HEK293 (cell line): ENCODE measurements at regions not wholly inside any gene's neighbourhood (a gene's known extent, or its start where the extent isn't known, plus 50 kb on each side); places are given as distances from the start of the nearest gene placed in this dataset.

ENCODE experiments used
- CTCF ChIA-PET: fragments of 350-600 bp; formaldehyde crosslinking; extraction: SDS; loops from one replicate; lab custom pipeline; 2021; ENCODE audit warnings: antibody characterized with exemption; lab: Yijun Ruan, JAX
- POLR2A ChIA-PET: fragments of 300-600 bp; formaldehyde crosslinking; extraction: SDS; loops from one replicate; lab custom pipeline; 2020; ENCODE audit warnings: antibody characterized with exemption, inconsistent platforms; lab: Yijun Ruan, JAX
- H3K27ac ChIP-seq: fragments of 200-500 bp; sonication (Bioruptor generic); 2 replicates; pipeline ENCODE4 v1.5.1; 2014; ENCODE audit warnings: low read depth, low read length, control low read depth, inconsistent platforms; ENCODE audit errors: extremely low read depth
- H3K36me3 ChIP-seq, 2 experiments: fragments of 200-500 bp in 1 of 2; sonication (Bioruptor generic) in 1 of 2; 1 replicate in 1 of 2; 2 replicates in 1 of 2; pipeline ENCODE4 v1.5.1; 2014 to 2017; ENCODE audit warnings: inconsistent platforms in 2 of 2, low read length in 2 of 2; ENCODE audit not compliant: control insufficient read depth in 2 of 2, insufficient read depth in 1 of 2
- H3K4me1 ChIP-seq: fragments of 200-500 bp; sonication (Bioruptor generic); 2 replicates; pipeline ENCODE4 v1.5.1; 2014; ENCODE audit warnings: mild to moderate bottlenecking, low read length, inconsistent platforms; ENCODE audit not compliant: control insufficient read depth, insufficient read depth
- H3K4me3 ChIP-seq: 2 replicates; pipeline ENCODE4 v1.5.1; 2011; ENCODE audit warnings: low read depth, mild to moderate bottlenecking, control low read depth, low read length, moderate library complexity
- H3K9me3 ChIP-seq: fragments of 200-500 bp; sonication (Bioruptor generic); 2 replicates; pipeline ENCODE4 v1.5.1; 2014; ENCODE audit warnings: low read depth, low read length, inconsistent platforms; ENCODE audit not compliant: control insufficient read depth, insufficient read depth
- ATF2 ChIP-seq: fragments of 450-650 bp; formaldehyde crosslinking; IDR thresholded peaks from 2 replicates; pipeline ENCODE4 v1.5.1; 2016; ENCODE audit warnings: missing biosample characterization, missing genetic modification characterization, low read depth
- HOXD13 ChIP-seq: sonication (generic); formaldehyde crosslinking; IDR thresholded peaks from 2 replicates; pipeline ENCODE4 v1.8.0; 2022; ENCODE audit warnings: missing genetic modification reagents, borderline replicate concordance
- KLF7 ChIP-seq: fragments of 450-650 bp; formaldehyde crosslinking; IDR thresholded peaks from 2 replicates; pipeline ENCODE4 v1.5.1; 2016; ENCODE audit warnings: missing biosample characterization, missing genetic modification characterization, borderline replicate concordance
- MZF1 ChIP-seq: fragments of 450-650 bp; formaldehyde crosslinking; IDR thresholded peaks from 2 replicates; pipeline ENCODE4 v1.5.1; 2017; ENCODE audit warnings: missing biosample characterization, missing genetic modification characterization, borderline replicate concordance
- SCRT1 ChIP-seq: fragments of 450-650 bp; formaldehyde crosslinking; IDR thresholded peaks from 2 replicates; pipeline ENCODE4 v1.5.1; 2016; ENCODE audit warnings: missing biosample characterization, missing genetic modification characterization, borderline replicate concordance
- SCRT2 ChIP-seq: fragments of 450-650 bp; formaldehyde crosslinking; IDR thresholded peaks from 2 replicates; pipeline ENCODE4 v1.5.1; 2016; ENCODE audit warnings: missing biosample characterization, missing genetic modification characterization
- SETDB1 ChIP-seq: IDR thresholded peaks from one replicate; pipeline ENCODE4 v1.6.1; 2017; ENCODE audit warnings: mild to moderate bottlenecking, low read length, moderate library complexity, mixed read lengths; ENCODE audit not compliant: insufficient read length
- SP7 ChIP-seq: fragments of 450-650 bp; formaldehyde crosslinking; IDR thresholded peaks from 2 replicates; pipeline ENCODE4 v1.5.1; 2016; ENCODE audit warnings: missing biosample characterization, missing genetic modification characterization
- TRIM28 ChIP-seq: IDR thresholded peaks from 2 replicates; pipeline ENCODE4 v1.6.1; 2011; ENCODE audit warnings: low read length, control low read depth, borderline replicate concordance
- YY1 ChIP-seq: fragments of 450-650 bp; formaldehyde crosslinking; IDR thresholded peaks from 2 replicates; pipeline ENCODE4 v1.5.1; 2018; ENCODE audit warnings: missing biosample characterization, missing genetic modification characterization
- ZBTB21 ChIP-seq: fragments of 450-650 bp; formaldehyde crosslinking; IDR thresholded peaks from 2 replicates; pipeline ENCODE4 v1.5.1; 2017; ENCODE audit warnings: missing biosample characterization, missing genetic modification characterization
- ZFHX2 ChIP-seq: fragments of 450-650 bp; formaldehyde crosslinking; conservative IDR thresholded peaks from 2 replicates; pipeline ENCODE4 v1.5.1; 2016; ENCODE audit warnings: missing biosample characterization, missing genetic modification characterization
- ZFP37 ChIP-seq: fragments of 450-650 bp; formaldehyde crosslinking; IDR thresholded peaks from 2 replicates; pipeline ENCODE4 v1.5.1; 2016; ENCODE audit warnings: missing biosample characterization, missing genetic modification characterization
- ZFP69B ChIP-seq: fragments of 450-650 bp; formaldehyde crosslinking; IDR thresholded peaks from 2 replicates; pipeline ENCODE4 v1.5.1; 2016; ENCODE audit warnings: missing biosample characterization, missing genetic modification characterization
- ZNF114 ChIP-seq: fragments of 450-650 bp; formaldehyde crosslinking; IDR thresholded peaks from 2 replicates; pipeline ENCODE4 v1.5.0; 2017; ENCODE audit warnings: missing biosample characterization, missing genetic modification characterization
- ZNF146 ChIP-seq: fragments of 450-650 bp; formaldehyde crosslinking; IDR thresholded peaks from 2 replicates; pipeline ENCODE4 v1.5.1; 2016; ENCODE audit warnings: missing biosample characterization, missing genetic modification characterization
- ZNF2 ChIP-seq: fragments of 450-650 bp; formaldehyde crosslinking; IDR thresholded peaks from 2 replicates; pipeline ENCODE4 v1.5.1; 2016; ENCODE audit warnings: missing biosample characterization, missing genetic modification characterization
- ZNF24 ChIP-seq: fragments of 450-650 bp; formaldehyde crosslinking; IDR thresholded peaks from 2 replicates; pipeline ENCODE4 v1.5.1; 2016; ENCODE audit warnings: missing biosample characterization, missing genetic modification characterization
- ZNF292 ChIP-seq: fragments of 450-650 bp; formaldehyde crosslinking; IDR thresholded peaks from 2 replicates; pipeline ENCODE4 v1.5.1; 2016; ENCODE audit warnings: low read depth, missing biosample characterization, missing genetic modification characterization, borderline replicate concordance
- ZNF37A ChIP-seq: fragments of 450-650 bp; IDR thresholded peaks from 2 replicates; pipeline ENCODE4 v1.5.1; 2018; ENCODE audit warnings: missing biosample characterization, missing genetic modification characterization
- ZNF394 ChIP-seq: fragments of 450-650 bp; formaldehyde crosslinking; IDR thresholded peaks from 2 replicates; pipeline ENCODE4 v1.5.1; 2016; ENCODE audit warnings: missing biosample characterization, missing genetic modification characterization, mild to moderate bottlenecking, moderate library complexity, borderline replicate concordance
- ZNF48 ChIP-seq: fragments of 450-650 bp; formaldehyde crosslinking; IDR thresholded peaks from 2 replicates; pipeline ENCODE4 v1.5.1; 2016; ENCODE audit warnings: missing biosample characterization, missing genetic modification characterization
- ZNF521 ChIP-seq: fragments of 450-650 bp; formaldehyde crosslinking; IDR thresholded peaks from 2 replicates; pipeline ENCODE4 v1.5.1; 2017; ENCODE audit warnings: missing biosample characterization, mild to moderate bottlenecking, missing genetic modification characterization
- ZNF549 ChIP-seq: fragments of 450-650 bp; IDR thresholded peaks from 2 replicates; pipeline ENCODE4 v1.5.1; 2018; ENCODE audit warnings: missing biosample characterization, missing genetic modification characterization, mild to moderate bottlenecking, inconsistent platforms, moderate library complexity
- ZNF561 ChIP-seq: fragments of 450-650 bp; IDR thresholded peaks from 2 replicates; pipeline ENCODE4 v1.5.1; 2018; ENCODE audit warnings: missing biosample characterization, missing genetic modification characterization, borderline replicate concordance
- ZNF624 ChIP-seq: fragments of 450-650 bp; formaldehyde crosslinking; IDR thresholded peaks from 2 replicates; pipeline ENCODE4 v1.5.1; 2017; ENCODE audit warnings: missing biosample characterization, missing genetic modification characterization
- ZNF629 ChIP-seq: fragments of 450-650 bp; formaldehyde crosslinking; IDR thresholded peaks from 2 replicates; pipeline ENCODE4 v1.5.1; 2017; ENCODE audit warnings: missing biosample characterization, missing genetic modification characterization
- ZNF645 ChIP-seq: fragments of 450-650 bp; formaldehyde crosslinking; IDR thresholded peaks from 2 replicates; pipeline ENCODE4; 2016; ENCODE audit warnings: missing biosample characterization, missing genetic modification characterization
- ZNF701 ChIP-seq: fragments of 450-650 bp; formaldehyde crosslinking; IDR thresholded peaks from 2 replicates; pipeline ENCODE4 v1.5.1; 2016; ENCODE audit warnings: missing biosample characterization, missing genetic modification characterization
- ZNF747 ChIP-seq: fragments of 450-650 bp; formaldehyde crosslinking; IDR thresholded peaks from 2 replicates; pipeline ENCODE4 v1.5.1; 2016; ENCODE audit warnings: missing biosample characterization, missing genetic modification characterization
- ZNF776 ChIP-seq: fragments of 450-650 bp; formaldehyde crosslinking; IDR thresholded peaks from 2 replicates; pipeline ENCODE4 v1.5.0; 2017; ENCODE audit warnings: missing biosample characterization, missing genetic modification characterization, borderline replicate concordance
- ZNF843 ChIP-seq: fragments of 450-650 bp; formaldehyde crosslinking; IDR thresholded peaks from 2 replicates; pipeline ENCODE4 v1.5.1; 2016; ENCODE audit warnings: missing biosample characterization, missing genetic modification characterization
- TF ChIP-seq, protein P1 (sequence below): fragments of 450-650 bp; formaldehyde crosslinking; IDR thresholded peaks from 2 replicates; pipeline ENCODE4 v1.5.1; 2017; ENCODE audit warnings: missing biosample characterization, missing genetic modification characterization

GRCh38 chr18:40866968-40867367 is 1088.1 kb upstream of the PIK3C3 start:
- ChIA-PET POLR2A (no interaction called here), CTCF (no interaction called here)
- no peak overlapping the region for H3K27ac ChIP-seq
- H3K4me1 ChIP-seq, result no peaks in the 10 kb centered on the region
- H3K9me3 ChIP-seq, result no peaks in the 10 kb centered on the region
- H3K36me3 ChIP-seq, result no peaks in the 10 kb centered on the region
- TF ChIP-seq ZFP69B (tag by site-specific recombination) (no peak), ZFHX2 (tag by site-specific recombination) (no peak), ATF2 (tag by site-specific recombination) (no peak), ZNF776 (tag by site-specific recombination) (no peak), ZFP37 (tag by site-specific recombination) (no peak)
- H3K4me3 ChIP-seq, result no peak overlapping the region

DNA sequence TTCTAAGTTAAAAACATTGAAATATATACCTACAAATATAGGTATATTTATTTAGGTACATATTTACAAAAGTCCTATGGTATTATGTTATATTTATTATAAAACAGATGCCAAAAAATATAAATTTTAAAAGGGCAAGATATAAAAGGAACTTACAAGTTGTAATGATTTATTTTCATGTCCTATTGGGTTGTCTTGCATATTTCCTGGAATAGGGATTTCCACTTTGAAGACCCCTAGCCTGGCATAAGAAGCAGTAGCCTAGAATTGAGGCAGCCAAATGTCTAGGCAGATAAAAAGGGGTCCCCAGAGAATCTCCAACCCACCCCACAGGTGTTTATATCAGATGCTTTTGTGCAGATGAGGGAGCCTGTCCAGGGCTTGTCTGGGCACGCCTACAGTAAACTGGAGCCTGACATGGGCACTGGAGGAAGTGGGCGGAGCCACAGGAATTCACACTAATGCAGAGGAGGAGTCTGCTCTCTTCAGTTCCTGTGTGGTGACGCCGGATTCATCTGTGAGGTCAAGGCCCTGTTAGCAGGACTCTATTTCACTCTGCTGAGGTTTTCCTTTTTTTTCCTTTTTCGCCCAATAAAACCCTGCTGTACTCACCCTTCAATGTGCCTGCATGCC is 1088.9 kb upstream of the PIK3C3 start:
- H3K9me3 ChIP-seq, result no peaks in the 10 kb centered on the region
- ChIA-PET CTCF (no interaction called here), POLR2A (no interaction called here)
- no peak overlapping the region for H3K4me3 ChIP-seq
- H3K36me3 ChIP-seq, result no peaks in the 10 kb centered on the region
- H3K4me1 ChIP-seq, result no peaks in the 10 kb centered on the region
- H3K27ac ChIP-seq, result no peak overlapping the region
- TF ChIP-seq ZNF2 (no peak), ZNF701 (tag by site-specific recombination) (no peak), ZNF776 (tag by site-specific recombination) (no peak), ZNF549 (no peak), ZNF146 (tag by site-specific recombination) (no peak), ZNF37A (tag by site-specific recombination) (no peak), ZNF629 (tag by site-specific recombination) (no peak), ZNF48 (tag by site-specific recombination) (no peak), ZNF114 (tag by site-specific recombination) (no peak), HOXD13 (CRISPR knock-in tag) (no peak), ZNF747 (tag by site-specific recombination) (no peak), ZNF521 (no peak), SETDB1 (peak; percentile 91), ZNF561 (tag by site-specific recombination) (no peak), YY1 (tag by site-specific recombination) (no peak), MZF1 (tag by site-specific recombination) (no peak), SCRT1 (tag by site-specific recombination) (no peak), ZNF394 (tag by site-specific recombination) (no peak), ZNF645 (tag by site-specific recombination) (no peak), SP7 (tag by site-specific recombination) (no peak), ZNF843 (tag by site-specific recombination) (no peak), ZNF624 (no peak), SCRT2 (tag by site-specific recombination) (peak; percentile 27; the same call in 1 of the 2 replicates), TRIM28 (peak; percentile 19; the same call in 1 of the 2 replicates), ZNF292 (tag by site-specific recombination) (no peak), KLF7 (no peak), ZBTB21 (tag by site-specific recombination) (0 out of 2 replicates have a peak, but pooled peaks have one; percentile 35), ZNF24 (tag by site-specific recombination) (no peak)
- TF ChIP-seq, protein P1, sequence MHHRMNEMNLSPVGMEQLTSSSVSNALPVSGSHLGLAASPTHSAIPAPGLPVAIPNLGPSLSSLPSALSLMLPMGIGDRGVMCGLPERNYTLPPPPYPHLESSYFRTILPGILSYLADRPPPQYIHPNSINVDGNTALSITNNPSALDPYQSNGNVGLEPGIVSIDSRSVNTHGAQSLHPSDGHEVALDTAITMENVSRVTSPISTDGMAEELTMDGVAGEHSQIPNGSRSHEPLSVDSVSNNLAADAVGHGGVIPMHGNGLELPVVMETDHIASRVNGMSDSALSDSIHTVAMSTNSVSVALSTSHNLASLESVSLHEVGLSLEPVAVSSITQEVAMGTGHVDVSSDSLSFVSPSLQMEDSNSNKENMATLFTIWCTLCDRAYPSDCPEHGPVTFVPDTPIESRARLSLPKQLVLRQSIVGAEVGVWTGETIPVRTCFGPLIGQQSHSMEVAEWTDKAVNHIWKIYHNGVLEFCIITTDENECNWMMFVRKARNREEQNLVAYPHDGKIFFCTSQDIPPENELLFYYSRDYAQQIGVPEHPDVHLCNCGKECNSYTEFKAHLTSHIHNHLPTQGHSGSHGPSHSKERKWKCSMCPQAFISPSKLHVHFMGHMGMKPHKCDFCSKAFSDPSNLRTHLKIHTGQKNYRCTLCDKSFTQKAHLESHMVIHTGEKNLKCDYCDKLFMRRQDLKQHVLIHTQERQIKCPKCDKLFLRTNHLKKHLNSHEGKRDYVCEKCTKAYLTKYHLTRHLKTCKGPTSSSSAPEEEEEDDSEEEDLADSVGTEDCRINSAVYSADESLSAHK, result no peak
